HepG2 (cell line): ENCODE measurements at regions not wholly inside any gene's neighbourhood (a gene's known extent, or its start where the extent isn't known, plus 50 kb on each side); places are given as distances from the start of the nearest gene placed in this dataset.

ENCODE experiments used
- FOXK1 ChIP-seq: sonication (generic); formaldehyde crosslinking; IDR thresholded peaks from 2 replicates; pipeline ENCODE4 v1.4.0; 2020; ENCODE audit warnings: low read depth, missing genetic modification reagents, borderline replicate concordance
- HNRNPL ChIP-seq: fragments of 200-400 bp; formaldehyde crosslinking; IDR thresholded peaks from 2 replicates; pipeline ENCODE4 v1.6.1; 2017; ENCODE audit warnings: mild to moderate bottlenecking, low read depth, low read length
- MEF2D ChIP-seq: sonication (generic); formaldehyde crosslinking; IDR thresholded peaks from 2 replicates; pipeline ENCODE4 v1.5.1; 2020; ENCODE audit warnings: mild to moderate bottlenecking, missing genetic modification reagents
- MYC ChIP-seq: sonication (generic); formaldehyde crosslinking; IDR thresholded peaks from 2 replicates; pipeline ENCODE4 v1.9.0; 2021; ENCODE audit warnings: missing genetic modification reagents, borderline replicate concordance
- PAF1 ChIP-seq: IDR thresholded peaks from 2 replicates; pipeline ENCODE4 v1.6.1; 2016; ENCODE audit warnings: missing genetic modification reagents, missing compliant biosample characterization
- PAWR ChIP-seq: sonication (generic); formaldehyde crosslinking; IDR thresholded peaks from 2 replicates; pipeline ENCODE4 v1.4.0; 2020; ENCODE audit warnings: missing genetic modification reagents, mild to moderate bottlenecking, borderline replicate concordance
- SALL2 ChIP-seq: sonication (generic); formaldehyde crosslinking; IDR thresholded peaks from 2 replicates; pipeline ENCODE4 v1.8.1; 2023; ENCODE audit warnings: mild to moderate bottlenecking, missing genetic modification reagents, inconsistent platforms
- WIZ ChIP-seq: sonication (generic); formaldehyde crosslinking; IDR thresholded peaks from 2 replicates; pipeline ENCODE4 v1.5.1; 2020; ENCODE audit warnings: mild to moderate bottlenecking, missing genetic modification reagents
- ZNF251 ChIP-seq: sonication (generic); formaldehyde crosslinking; IDR thresholded peaks from 2 replicates; pipeline ENCODE4 v1.9.0; 2021; ENCODE audit warnings: mild to moderate bottlenecking, missing genetic modification reagents
- ZNF530 ChIP-seq: sonication (generic); formaldehyde crosslinking; IDR thresholded peaks from 2 replicates; pipeline ENCODE4 v1.5.0; 2020; ENCODE audit warnings: low read depth, mild to moderate bottlenecking, missing genetic modification reagents
- ZNF775 ChIP-seq: sonication (generic); formaldehyde crosslinking; IDR thresholded peaks from 2 replicates; pipeline ENCODE4 v1.4.0; 2020; ENCODE audit warnings: missing genetic modification reagents, mild to moderate bottlenecking, moderate library complexity, borderline replicate concordance
- ZZZ3 ChIP-seq: sonication (generic); formaldehyde crosslinking; IDR thresholded peaks from 2 replicates; pipeline ENCODE4 v1.4.0; 2020; ENCODE audit warnings: missing genetic modification reagents, mild to moderate bottlenecking, borderline replicate concordance
- TF ChIP-seq, protein P1 (sequence below): IDR thresholded peaks from 2 replicates; pipeline ENCODE4 v1.6.1; 2016; ENCODE audit warnings: low read depth, missing genetic modification reagents, missing compliant biosample characterization
- TF ChIP-seq, protein P2 (sequence below): sonication (generic); formaldehyde crosslinking; IDR thresholded peaks from 2 replicates; pipeline ENCODE4 v1.8.1; 2023; ENCODE audit warnings: missing genetic modification reagents, inconsistent platforms, borderline replicate concordance
- TF ChIP-seq, protein P3 (sequence below): sonication (generic); formaldehyde crosslinking; IDR thresholded peaks from 2 replicates; pipeline ENCODE4 v1.4.0; 2020; ENCODE audit warnings: missing genetic modification reagents, borderline replicate concordance

DNA sequence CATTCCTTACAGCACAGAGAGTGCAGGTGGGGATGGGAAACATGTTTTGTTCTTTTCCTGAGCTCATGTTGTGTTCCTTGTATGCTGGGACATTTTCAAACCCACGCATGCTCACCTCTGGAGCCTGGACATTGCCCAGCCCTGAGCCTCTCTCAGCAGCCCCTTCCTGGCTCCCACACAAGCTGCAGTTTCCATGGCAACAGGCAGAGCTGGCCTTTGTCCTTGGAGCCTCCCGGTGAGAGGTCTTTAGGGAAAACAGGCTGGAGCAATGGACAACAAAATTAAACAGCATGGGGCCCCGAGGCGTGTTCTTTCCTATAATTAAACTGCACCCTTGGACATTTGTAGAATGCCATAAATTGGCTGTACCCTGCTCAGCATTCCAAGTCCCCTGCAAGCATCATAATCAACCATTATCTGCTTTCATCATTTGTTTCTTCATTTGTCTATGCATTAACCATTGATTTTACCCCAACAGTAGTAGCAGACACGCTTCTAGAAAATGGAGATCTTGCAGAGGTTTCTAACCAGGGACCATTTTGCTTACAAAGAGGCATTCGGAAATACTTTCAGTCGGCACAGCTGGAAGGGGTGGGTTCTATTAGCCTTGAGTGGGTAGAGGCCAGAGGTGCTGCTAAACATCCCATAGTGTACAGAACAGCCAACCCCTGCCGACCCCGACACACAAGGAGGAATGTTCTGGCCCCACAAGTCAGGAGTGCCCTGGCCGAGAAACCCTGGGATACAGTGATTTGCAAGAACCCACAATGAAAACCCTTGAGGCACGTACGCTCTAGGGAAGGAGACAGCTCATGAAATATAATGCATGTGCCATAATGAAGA is 133.4 kb upstream of the PEG3 start (continued):
- TF ChIP-seq, protein P1, sequence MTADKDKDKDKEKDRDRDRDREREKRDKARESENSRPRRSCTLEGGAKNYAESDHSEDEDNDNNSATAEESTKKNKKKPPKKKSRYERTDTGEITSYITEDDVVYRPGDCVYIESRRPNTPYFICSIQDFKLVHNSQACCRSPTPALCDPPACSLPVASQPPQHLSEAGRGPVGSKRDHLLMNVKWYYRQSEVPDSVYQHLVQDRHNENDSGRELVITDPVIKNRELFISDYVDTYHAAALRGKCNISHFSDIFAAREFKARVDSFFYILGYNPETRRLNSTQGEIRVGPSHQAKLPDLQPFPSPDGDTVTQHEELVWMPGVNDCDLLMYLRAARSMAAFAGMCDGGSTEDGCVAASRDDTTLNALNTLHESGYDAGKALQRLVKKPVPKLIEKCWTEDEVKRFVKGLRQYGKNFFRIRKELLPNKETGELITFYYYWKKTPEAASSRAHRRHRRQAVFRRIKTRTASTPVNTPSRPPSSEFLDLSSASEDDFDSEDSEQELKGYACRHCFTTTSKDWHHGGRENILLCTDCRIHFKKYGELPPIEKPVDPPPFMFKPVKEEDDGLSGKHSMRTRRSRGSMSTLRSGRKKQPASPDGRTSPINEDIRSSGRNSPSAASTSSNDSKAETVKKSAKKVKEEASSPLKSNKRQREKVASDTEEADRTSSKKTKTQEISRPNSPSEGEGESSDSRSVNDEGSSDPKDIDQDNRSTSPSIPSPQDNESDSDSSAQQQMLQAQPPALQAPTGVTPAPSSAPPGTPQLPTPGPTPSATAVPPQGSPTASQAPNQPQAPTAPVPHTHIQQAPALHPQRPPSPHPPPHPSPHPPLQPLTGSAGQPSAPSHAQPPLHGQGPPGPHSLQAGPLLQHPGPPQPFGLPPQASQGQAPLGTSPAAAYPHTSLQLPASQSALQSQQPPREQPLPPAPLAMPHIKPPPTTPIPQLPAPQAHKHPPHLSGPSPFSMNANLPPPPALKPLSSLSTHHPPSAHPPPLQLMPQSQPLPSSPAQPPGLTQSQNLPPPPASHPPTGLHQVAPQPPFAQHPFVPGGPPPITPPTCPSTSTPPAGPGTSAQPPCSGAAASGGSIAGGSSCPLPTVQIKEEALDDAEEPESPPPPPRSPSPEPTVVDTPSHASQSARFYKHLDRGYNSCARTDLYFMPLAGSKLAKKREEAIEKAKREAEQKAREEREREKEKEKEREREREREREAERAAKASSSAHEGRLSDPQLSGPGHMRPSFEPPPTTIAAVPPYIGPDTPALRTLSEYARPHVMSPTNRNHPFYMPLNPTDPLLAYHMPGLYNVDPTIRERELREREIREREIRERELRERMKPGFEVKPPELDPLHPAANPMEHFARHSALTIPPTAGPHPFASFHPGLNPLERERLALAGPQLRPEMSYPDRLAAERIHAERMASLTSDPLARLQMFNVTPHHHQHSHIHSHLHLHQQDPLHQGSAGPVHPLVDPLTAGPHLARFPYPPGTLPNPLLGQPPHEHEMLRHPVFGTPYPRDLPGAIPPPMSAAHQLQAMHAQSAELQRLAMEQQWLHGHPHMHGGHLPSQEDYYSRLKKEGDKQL (CRISPR knock-in tag) = no peak
- TF ChIP-seq WIZ (CRISPR knock-in tag) (no peak), MYC (peak; percentile 46; the same call in 1 of the 2 replicates), ZNF251 (no peak), HNRNPL (no peak), ZNF530 (CRISPR knock-in tag) (no peak), SALL2 (CRISPR knock-in tag) (no peak), PAWR (no peak), FOXK1 (0 out of 2 replicates have a peak, but pooled peaks have one; percentile 33), MEF2D (peak; percentile 23; the same call in 1 of the 2 replicates), PAF1 (CRISPR knock-in tag) (no peak), ZNF775 (CRISPR knock-in tag) (no peak; the same call in 1 of the 2 replicates), ZZZ3 (CRISPR knock-in tag) (no peak)
- TF ChIP-seq, protein P2, sequence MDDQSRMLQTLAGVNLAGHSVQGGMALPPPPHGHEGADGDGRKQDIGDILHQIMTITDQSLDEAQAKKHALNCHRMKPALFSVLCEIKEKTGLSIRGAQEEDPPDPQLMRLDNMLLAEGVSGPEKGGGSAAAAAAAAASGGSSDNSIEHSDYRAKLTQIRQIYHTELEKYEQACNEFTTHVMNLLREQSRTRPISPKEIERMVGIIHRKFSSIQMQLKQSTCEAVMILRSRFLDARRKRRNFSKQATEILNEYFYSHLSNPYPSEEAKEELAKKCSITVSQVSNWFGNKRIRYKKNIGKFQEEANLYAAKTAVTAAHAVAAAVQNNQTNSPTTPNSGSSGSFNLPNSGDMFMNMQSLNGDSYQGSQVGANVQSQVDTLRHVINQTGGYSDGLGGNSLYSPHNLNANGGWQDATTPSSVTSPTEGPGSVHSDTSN (CRISPR knock-in tag) = no peak
- TF ChIP-seq, protein P3, sequence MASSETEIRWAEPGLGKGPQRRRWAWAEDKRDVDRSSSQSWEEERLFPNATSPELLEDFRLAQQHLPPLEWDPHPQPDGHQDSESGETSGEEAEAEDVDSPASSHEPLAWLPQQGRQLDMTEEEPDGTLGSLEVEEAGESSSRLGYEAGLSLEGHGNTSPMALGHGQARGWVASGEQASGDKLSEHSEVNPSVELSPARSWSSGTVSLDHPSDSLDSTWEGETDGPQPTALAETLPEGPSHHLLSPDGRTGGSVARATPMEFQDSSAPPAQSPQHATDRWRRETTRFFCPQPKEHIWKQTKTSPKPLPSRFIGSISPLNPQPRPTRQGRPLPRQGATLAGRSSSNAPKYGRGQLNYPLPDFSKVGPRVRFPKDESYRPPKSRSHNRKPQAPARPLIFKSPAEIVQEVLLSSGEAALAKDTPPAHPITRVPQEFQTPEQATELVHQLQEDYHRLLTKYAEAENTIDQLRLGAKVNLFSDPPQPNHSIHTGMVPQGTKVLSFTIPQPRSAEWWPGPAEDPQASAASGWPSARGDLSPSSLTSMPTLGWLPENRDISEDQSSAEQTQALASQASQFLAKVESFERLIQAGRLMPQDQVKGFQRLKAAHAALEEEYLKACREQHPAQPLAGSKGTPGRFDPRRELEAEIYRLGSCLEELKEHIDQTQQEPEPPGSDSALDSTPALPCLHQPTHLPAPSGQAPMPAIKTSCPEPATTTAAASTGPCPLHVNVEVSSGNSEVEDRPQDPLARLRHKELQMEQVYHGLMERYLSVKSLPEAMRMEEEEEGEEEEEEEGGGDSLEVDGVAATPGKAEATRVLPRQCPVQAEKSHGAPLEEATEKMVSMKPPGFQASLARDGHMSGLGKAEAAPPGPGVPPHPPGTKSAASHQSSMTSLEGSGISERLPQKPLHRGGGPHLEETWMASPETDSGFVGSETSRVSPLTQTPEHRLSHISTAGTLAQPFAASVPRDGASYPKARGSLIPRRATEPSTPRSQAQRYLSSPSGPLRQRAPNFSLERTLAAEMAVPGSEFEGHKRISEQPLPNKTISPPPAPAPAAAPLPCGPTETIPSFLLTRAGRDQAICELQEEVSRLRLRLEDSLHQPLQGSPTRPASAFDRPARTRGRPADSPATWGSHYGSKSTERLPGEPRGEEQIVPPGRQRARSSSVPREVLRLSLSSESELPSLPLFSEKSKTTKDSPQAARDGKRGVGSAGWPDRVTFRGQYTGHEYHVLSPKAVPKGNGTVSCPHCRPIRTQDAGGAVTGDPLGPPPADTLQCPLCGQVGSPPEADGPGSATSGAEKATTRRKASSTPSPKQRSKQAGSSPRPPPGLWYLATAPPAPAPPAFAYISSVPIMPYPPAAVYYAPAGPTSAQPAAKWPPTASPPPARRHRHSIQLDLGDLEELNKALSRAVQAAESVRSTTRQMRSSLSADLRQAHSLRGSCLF = no peak
